ENCODE measurements at regions not wholly inside any gene's neighbourhood (a gene's known extent, or its start where the extent isn't known, plus 50 kb on each side); places are given as distances from the start of the nearest gene placed in this dataset.

DNA sequence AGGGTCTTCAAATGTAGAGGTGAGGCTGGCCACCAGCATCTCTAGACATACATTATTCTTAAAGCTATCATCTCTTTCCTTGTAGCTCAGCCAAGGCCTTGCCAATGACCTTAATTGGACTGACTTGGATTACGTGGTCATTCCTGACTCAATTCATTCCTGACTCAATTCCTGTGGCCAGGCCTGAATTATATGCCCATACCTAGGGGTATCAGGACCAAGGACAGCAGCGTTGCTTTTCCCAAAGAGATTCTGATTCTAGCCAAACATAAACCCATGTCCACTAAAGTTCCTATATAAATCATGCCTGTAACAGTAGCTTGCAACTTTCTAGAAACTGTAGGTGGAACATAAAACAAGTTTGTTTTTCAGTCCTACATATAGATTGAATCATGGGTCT lies 231.7 kb downstream of the ARL6IP6 start:
- Histone ChIP-seq H4K20me1 (ENCODE audit: control insufficient read depth, insufficient read depth, low read depth, low read length) (no peaks in the 10 kb centered on the region), H3K27ac (ENCODE audit: low read depth, low read length) (no peak overlapping the region), H3K36me3 (ENCODE audit: control insufficient read depth, low read length) (no peaks in the 10 kb centered on the region), H3K27me3 (ENCODE audit: control insufficient read depth, low read length) (no peaks in the 10 kb centered on the region), H3K4me2 (ENCODE audit: low read length) (no peak overlapping the region), H3K4me1 (ENCODE audit: control insufficient read depth, low read length) (no peaks in the 10 kb centered on the region), H3K79me2 (ENCODE audit: control insufficient read depth, low read length) (no peaks in the 10 kb centered on the region), H3K9me2 (replicated peaks; ENCODE audit: control insufficient read depth, low read length) (no peaks in the 10 kb centered on the region), H3F3A (ENCODE audit: control insufficient read depth, insufficient read depth) (no peaks in the 10 kb centered on the region), H3K9me3 (ENCODE audit: control insufficient read depth, insufficient read depth, low read length) (no peaks in the 10 kb centered on the region), H3K4me3 (ENCODE audit: low read length) (no peak overlapping the region)
- TF ChIP-seq, protein P1, sequence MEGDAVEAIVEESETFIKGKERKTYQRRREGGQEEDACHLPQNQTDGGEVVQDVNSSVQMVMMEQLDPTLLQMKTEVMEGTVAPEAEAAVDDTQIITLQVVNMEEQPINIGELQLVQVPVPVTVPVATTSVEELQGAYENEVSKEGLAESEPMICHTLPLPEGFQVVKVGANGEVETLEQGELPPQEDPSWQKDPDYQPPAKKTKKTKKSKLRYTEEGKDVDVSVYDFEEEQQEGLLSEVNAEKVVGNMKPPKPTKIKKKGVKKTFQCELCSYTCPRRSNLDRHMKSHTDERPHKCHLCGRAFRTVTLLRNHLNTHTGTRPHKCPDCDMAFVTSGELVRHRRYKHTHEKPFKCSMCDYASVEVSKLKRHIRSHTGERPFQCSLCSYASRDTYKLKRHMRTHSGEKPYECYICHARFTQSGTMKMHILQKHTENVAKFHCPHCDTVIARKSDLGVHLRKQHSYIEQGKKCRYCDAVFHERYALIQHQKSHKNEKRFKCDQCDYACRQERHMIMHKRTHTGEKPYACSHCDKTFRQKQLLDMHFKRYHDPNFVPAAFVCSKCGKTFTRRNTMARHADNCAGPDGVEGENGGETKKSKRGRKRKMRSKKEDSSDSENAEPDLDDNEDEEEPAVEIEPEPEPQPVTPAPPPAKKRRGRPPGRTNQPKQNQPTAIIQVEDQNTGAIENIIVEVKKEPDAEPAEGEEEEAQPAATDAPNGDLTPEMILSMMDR (IDR thresholded peaks at IDR 0.05; ENCODE audit: low read depth, low read length, poor library complexity, severe bottlenecking): no peak
- no peak for TF ChIP-seq EZH2phosphoT487 (IDR thresholded peaks at IDR 0.05; ENCODE audit: borderline replicate concordance, low read length)

DNA sequence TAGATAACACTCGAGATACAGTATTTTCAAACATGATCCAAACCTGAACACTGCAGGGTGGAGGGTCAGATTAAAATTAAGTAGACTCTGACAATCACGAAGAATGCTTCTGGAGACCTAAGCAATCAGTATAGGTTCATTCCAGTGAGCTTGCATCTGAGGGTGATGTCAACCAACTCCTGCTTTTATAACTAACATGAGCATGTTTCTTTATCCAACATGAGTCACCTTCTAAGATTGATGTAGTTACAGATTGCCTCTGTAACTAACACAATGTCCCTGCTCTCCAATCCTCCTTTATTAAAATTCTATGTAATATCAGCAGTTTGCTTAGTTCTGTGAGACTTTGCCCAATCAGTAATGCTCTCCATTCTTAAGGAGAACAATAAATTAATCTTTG lies 225.7 kb downstream of the ARL6IP6 start:
- H3K27me3 ChIP-seq (ENCODE audit: control insufficient read depth, low read length): no peaks in the 10 kb centered on the region
- no peaks in the 10 kb centered on the region for H4K20me1 ChIP-seq (ENCODE audit: control insufficient read depth, insufficient read depth, low read depth, low read length)
- no peaks in the 10 kb centered on the region for H3K4me1 ChIP-seq (ENCODE audit: control insufficient read depth, low read length)
- H3F3A ChIP-seq (ENCODE audit: control insufficient read depth, insufficient read depth): no peaks in the 10 kb centered on the region
- H3K9me2 ChIP-seq (replicated peaks; ENCODE audit: control insufficient read depth, low read length): no peaks in the 10 kb centered on the region
- no peak overlapping the region for H3K27ac ChIP-seq (ENCODE audit: low read depth, low read length)
- H3K9me3 ChIP-seq (ENCODE audit: control insufficient read depth, insufficient read depth, low read length): no peaks in the 10 kb centered on the region
- H3K79me2 ChIP-seq (ENCODE audit: control insufficient read depth, low read length): no peaks in the 10 kb centered on the region
- H3K4me2 ChIP-seq (ENCODE audit: low read length): no peak overlapping the region
- no peaks in the 10 kb centered on the region for H3K36me3 ChIP-seq (ENCODE audit: control insufficient read depth, low read length)
- no peak overlapping the region for H3K4me3 ChIP-seq (ENCODE audit: low read length)
- TF ChIP-seq EZH2phosphoT487 (IDR thresholded peaks at IDR 0.05; ENCODE audit: borderline replicate concordance, low read length): no peak
- TF ChIP-seq, protein P1 (IDR thresholded peaks at IDR 0.05; ENCODE audit: low read depth, low read length, poor library complexity, severe bottlenecking): no peak

DNA sequence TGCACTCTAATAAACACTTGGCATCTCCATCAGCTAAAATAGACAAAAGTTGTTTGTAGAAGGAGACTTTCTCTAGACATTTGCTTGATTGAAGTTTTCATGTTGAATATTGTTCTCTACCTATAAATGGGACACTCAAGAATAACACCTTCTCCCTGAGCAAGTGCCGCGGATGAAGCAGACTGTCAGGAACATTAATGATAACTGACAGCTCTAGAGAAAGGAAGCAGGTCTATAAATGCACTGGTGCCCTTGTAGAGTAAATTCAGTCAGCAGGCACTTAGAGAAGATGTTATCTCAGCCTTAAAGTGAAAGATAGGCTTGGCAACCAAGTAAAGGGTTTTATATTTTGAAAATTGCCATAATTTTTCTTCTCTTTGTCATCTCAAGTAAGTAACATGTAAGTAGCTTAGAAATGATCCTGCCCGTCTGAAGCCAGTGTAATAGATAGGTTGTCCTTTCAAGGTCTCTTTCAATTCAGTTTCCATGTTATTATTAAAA lies 224.6 kb downstream of the ARL6IP6 start:
- no peak for TF ChIP-seq EZH2phosphoT487 (IDR thresholded peaks at IDR 0.05; ENCODE audit: borderline replicate concordance, low read length)
- TF ChIP-seq, protein P1 (IDR thresholded peaks at IDR 0.05; ENCODE audit: low read depth, low read length, poor library complexity, severe bottlenecking): no peak
- no peaks in the 10 kb centered on the region for H3K9me2 ChIP-seq (replicated peaks; ENCODE audit: control insufficient read depth, low read length)

More for the DNA sequence above, 224.6 kb downstream of the ARL6IP6 start:
- Histone ChIP-seq H3K4me2 (ENCODE audit: low read length) (no peak overlapping the region), H3K36me3 (ENCODE audit: control insufficient read depth, low read length) (no peaks in the 10 kb centered on the region), H4K20me1 (ENCODE audit: control insufficient read depth, insufficient read depth, low read depth, low read length) (no peaks in the 10 kb centered on the region), H3F3A (ENCODE audit: control insufficient read depth, insufficient read depth) (no peaks in the 10 kb centered on the region), H3K27me3 (ENCODE audit: control insufficient read depth, low read length) (no peaks in the 10 kb centered on the region), H3K79me2 (ENCODE audit: control insufficient read depth, low read length) (no peaks in the 10 kb centered on the region), H3K27ac (ENCODE audit: low read depth, low read length) (no peak overlapping the region), H3K9me3 (ENCODE audit: control insufficient read depth, insufficient read depth, low read length) (no peaks in the 10 kb centered on the region), H3K4me1 (ENCODE audit: control insufficient read depth, low read length) (no peaks in the 10 kb centered on the region), H3K4me3 (ENCODE audit: low read length) (no peak overlapping the region)

Measured in DOHH2 (cell line).